PC-9 (cell line): ENCODE measurements at regions not wholly inside any gene's neighbourhood (a gene's known extent, or its start where the extent isn't known, plus 50 kb on each side); places are given as distances from the start of the nearest gene placed in this dataset.

Experiments
- CTCF ChIP-seq: fragments of 200-600 bp; sonication (generic); conservative IDR thresholded peaks from 2 replicates; pipeline ENCODE4 v1.6.1; 2017; ENCODE audit warnings: mixed run types, antibody characterized with exemption, mild to moderate bottlenecking, moderate library complexity
- EZH2 ChIP-seq: fragments of 200-600 bp; sonication (generic); IDR thresholded peaks from 2 replicates; pipeline ENCODE4 v1.8.0; 2017; ENCODE audit warnings: antibody characterized with exemption, low read depth

- TF ChIP-seq EZH2: no peak
- no peak for TF ChIP-seq CTCF
These were observed 676.6 kb downstream of the CDH11 start for GRCh38 chr16:64445245-64445644.
